Smooth muscle cell (in vitro differentiated cells): ENCODE measurements at regions not wholly inside any gene's neighbourhood (a gene's known extent, or its start where the extent isn't known, plus 50 kb on each side); places are given as distances from the start of the nearest gene placed in this dataset.

Source experiments
- DNase-seq: peaks from one replicate; lab custom pipeline; 2025; ENCODE audit not compliant: unreplicated experiment; lab: John Stamatoyannopoulos, UW
- H2AFZ ChIP-seq: fragments of 200-600 bp; sonication (generic); 2 replicates; pipeline ENCODE4 v1.6.0; 2016; ENCODE audit warnings: antibody characterized with exemption, low read depth, mild to moderate bottlenecking
- H3F3A ChIP-seq: fragments of 200-600 bp; sonication (generic); 2 replicates; pipeline ENCODE4 v1.6.0; 2017; ENCODE audit warnings: antibody characterized with exemption, low read depth
- H3K27ac ChIP-seq: fragments of 200-600 bp; sonication (generic); 2 replicates; pipeline ENCODE4 v1.5.1; 2016; ENCODE audit warnings: low read depth, mild to moderate bottlenecking
- H3K27me3 ChIP-seq: fragments of 200-600 bp; sonication (generic); 2 replicates; pipeline ENCODE4 v1.6.1; 2016; ENCODE audit warnings: low read depth, mild to moderate bottlenecking
- H3K36me3 ChIP-seq: fragments of 200-600 bp; sonication (generic); 2 replicates; pipeline ENCODE4 v1.5.1; 2016; ENCODE audit warnings: low read depth
- H3K4me1 ChIP-seq: fragments of 200-600 bp; sonication (generic); 2 replicates; pipeline ENCODE4 v1.5.1; 2016; ENCODE audit warnings: low read depth
- H3K4me2 ChIP-seq: fragments of 200-600 bp; sonication (generic); 2 replicates; pipeline ENCODE4 v1.6.0; 2016; ENCODE audit warnings: mild to moderate bottlenecking
- H3K4me3 ChIP-seq: fragments of 200-600 bp; sonication (generic); 2 replicates; pipeline ENCODE4 v1.5.1; 2016; ENCODE audit warnings: mild to moderate bottlenecking
- H3K79me2 ChIP-seq: fragments of 200-600 bp; sonication (generic); 2 replicates; pipeline ENCODE4 v1.6.0; 2016; ENCODE audit warnings: low read depth, mild to moderate bottlenecking
- H3K9ac ChIP-seq: fragments of 200-600 bp; sonication (generic); 2 replicates; pipeline ENCODE4 v1.6.0; 2016; ENCODE audit warnings: low read depth
- H3K9me3 ChIP-seq: fragments of 200-600 bp; sonication (generic); replicated peaks from 2 replicates; pipeline ENCODE4 v1.5.1; 2016; ENCODE audit warnings: low read depth
- H4K20me1 ChIP-seq: fragments of 200-600 bp; sonication (generic); 2 replicates; pipeline ENCODE4 v1.6.0; 2016; ENCODE audit warnings: low read depth
- CTCF ChIP-seq: fragments of 200-600 bp; sonication (generic); IDR thresholded peaks from 2 replicates; pipeline ENCODE4 v1.5.1; 2017; ENCODE audit warnings: borderline replicate concordance, mild to moderate bottlenecking, antibody characterized with exemption; ENCODE audit not compliant: insufficient read depth, poor library complexity, severe bottlenecking
- WGBS: methylation state at CpG from one replicate; pipeline ENCODE4 v1.1.7; 2016; ENCODE audit warnings: low lambda C conversion rate; 5-methylcytosine and 5-hydroxymethylcytosine counted together

DNA sequence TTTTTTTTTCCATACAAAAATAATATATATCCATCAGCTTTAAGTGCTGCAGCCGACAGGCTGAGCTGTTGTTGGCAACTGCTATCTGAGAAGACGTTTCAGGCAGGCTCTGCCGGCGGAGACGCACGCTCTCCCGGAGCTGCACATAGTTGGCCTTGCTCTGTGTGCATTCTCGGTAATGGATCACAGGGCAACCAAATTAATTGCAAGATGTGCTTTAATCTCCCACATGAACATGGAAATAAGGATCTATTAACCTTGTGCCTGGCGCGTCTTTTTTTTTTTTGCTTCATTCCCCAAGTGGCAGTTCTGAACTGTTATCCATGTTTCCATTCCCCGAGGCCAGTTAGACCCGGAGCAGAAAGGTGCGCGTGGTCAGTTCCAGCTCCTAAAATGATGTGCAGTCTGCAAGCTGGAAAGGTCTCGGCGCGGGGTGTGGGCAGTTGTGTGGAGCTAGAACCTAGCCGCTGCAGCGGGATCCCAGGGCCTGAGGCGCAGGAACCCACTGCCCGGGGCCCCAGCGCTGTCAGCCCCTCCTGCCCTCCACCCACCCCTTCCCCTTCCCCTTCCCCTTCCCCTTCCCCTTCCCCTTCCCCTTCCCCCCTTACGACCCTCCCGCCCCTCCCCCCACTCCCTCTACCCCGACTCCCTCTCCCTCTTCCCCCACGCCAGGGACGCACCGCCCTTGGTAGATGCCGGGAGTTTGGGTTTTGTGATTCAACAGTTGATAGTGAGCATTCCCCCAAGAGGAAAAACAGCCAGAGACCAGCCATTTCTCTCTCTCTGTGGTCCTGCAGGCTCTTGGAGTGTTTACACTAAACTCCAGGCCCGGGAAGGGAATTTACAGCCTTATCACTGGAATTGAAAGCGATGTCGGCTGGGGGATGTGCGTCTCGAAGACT is 137.8 kb downstream of the CEP120 start:
- Histone ChIP-seq H3K36me3 (no peaks in the 10 kb centered on the region), H3K4me1 (peaks cover 33% of the 10 kb centered on the region), H3K4me3 (peak overlapping the region; percentile 47), H3K79me2 (no peaks in the 10 kb centered on the region), H3K9ac (no peak overlapping the region), H3F3A (peaks cover 16% of the 10 kb centered on the region), H4K20me1 (no peaks in the 10 kb centered on the region), H3K4me2 (peak overlapping the region; percentile 87), H3K9me3 (no peaks in the 10 kb centered on the region), H2AFZ (no peak overlapping the region), H3K27me3 (no peaks in the 10 kb centered on the region), H3K27ac (peak overlapping the region; percentile 72)
- DNase-seq = peak; percentile 32
- no peak for TF ChIP-seq CTCF
- 1% methylated on average over 29 of the region's 34 CpGs for WGBS

- Histone ChIP-seq H3K9me3 (no peaks in the 10 kb centered on the region), H3K4me1 (peaks cover 33% of the 10 kb centered on the region), H3K79me2 (no peaks in the 10 kb centered on the region), H3K27ac (peak overlapping the region; percentile 54), H2AFZ (peak overlapping the region; percentile 2), H3K27me3 (no peaks in the 10 kb centered on the region), H3K4me3 (peak overlapping the region; percentile 47), H3K36me3 (no peaks in the 10 kb centered on the region), H3K9ac (no peak overlapping the region), H4K20me1 (no peaks in the 10 kb centered on the region), H3K4me2 (peak overlapping the region; percentile 87), H3F3A (peaks cover 16% of the 10 kb centered on the region)
- no peak for TF ChIP-seq CTCF
- DNase-seq = no peak
- WGBS = 18% methylated on average over 1 of the region's 1 CpG
Observed at GRCh38 chr5:123283499-123283898, 139.7 kb downstream of the CEP120 start.

DNA sequence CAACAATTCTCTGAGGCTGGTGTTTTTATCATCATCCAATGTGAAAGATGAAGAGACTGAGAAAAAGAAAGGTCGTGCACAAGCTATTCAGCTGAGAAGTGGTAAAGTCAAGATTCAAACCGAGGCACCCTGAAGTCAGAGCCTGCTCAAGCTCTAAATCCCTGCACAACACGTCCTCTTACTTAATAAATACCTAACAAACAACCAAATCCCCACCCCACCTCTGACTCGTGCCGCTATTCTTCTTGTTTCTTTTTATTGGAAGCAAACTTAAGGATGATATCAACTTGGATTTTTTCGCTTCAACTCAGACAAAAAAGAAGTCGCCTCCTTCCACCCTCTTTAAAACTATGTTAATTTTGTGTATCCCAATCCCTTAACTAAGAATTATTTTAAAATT is 140.2 kb downstream of the CEP120 start:
- peak overlapping the region; percentile 87 for H3K4me2 ChIP-seq
- H3K36me3 ChIP-seq = no peaks in the 10 kb centered on the region
- no peak for DNase-seq
- no peaks in the 10 kb centered on the region for H3K79me2 ChIP-seq
- peaks cover 33% of the 10 kb centered on the region for H3K4me1 ChIP-seq
- WGBS = 13% methylated on average over 7 of the region's 7 CpGs
- H3K27me3 ChIP-seq = no peaks in the 10 kb centered on the region
- H3F3A ChIP-seq = peaks cover 16% of the 10 kb centered on the region
- no peak for TF ChIP-seq CTCF
- H3K4me3 ChIP-seq = peak overlapping the region; percentile 47
- H2AFZ ChIP-seq = peak overlapping the region; percentile 2
- H4K20me1 ChIP-seq = no peaks in the 10 kb centered on the region
- peak overlapping the region; percentile 54 for H3K27ac ChIP-seq
- no peaks in the 10 kb centered on the region for H3K9me3 ChIP-seq
- no peak overlapping the region for H3K9ac ChIP-seq
